RWPE2 (cell line): ENCODE measurements at regions not wholly inside any gene's neighbourhood (a gene's known extent, or its start where the extent isn't known, plus 50 kb on each side); places are given as distances from the start of the nearest gene placed in this dataset.

ENCODE experiments used
- ATAC-seq: fragments of 200-7000 bp; cut with Tn5 transposase; 3 replicates; pipeline ENCODE4 v1.9.1; 2021; ENCODE audit warnings: low read depth
- DNase-seq: peaks from one replicate; pipeline ENCODE4 v3.0.0-alpha.2; 2020; ENCODE audit warnings: low spot score
- H3K27ac ChIP-seq: fragments of 450-650 bp; 2 replicates; pipeline ENCODE4 v1.5.1; 2017; ENCODE audit warnings: mild to moderate bottlenecking; ENCODE audit not compliant: poor library complexity, severe bottlenecking
- H3K27me3 ChIP-seq: fragments of 250-450 bp; sonication (Bioruptor Pico); 2 replicates; pipeline ENCODE4 v1.5.1; 2021; ENCODE audit warnings: mild to moderate bottlenecking, moderate library complexity; ENCODE audit not compliant: insufficient read depth, poor library complexity, severe bottlenecking
- H3K36me3 ChIP-seq: fragments of 250-450 bp; sonication (Bioruptor Pico); 2 replicates; pipeline ENCODE4 v1.5.1; 2020; ENCODE audit warnings: low read depth, mild to moderate bottlenecking, moderate library complexity
- H3K4me1 ChIP-seq: fragments of 250-450 bp; sonication (Bioruptor Pico); 2 replicates; pipeline ENCODE4 v1.5.1; 2021; ENCODE audit warnings: mild to moderate bottlenecking, moderate library complexity; ENCODE audit not compliant: insufficient read depth, poor library complexity, severe bottlenecking
- H3K4me3 ChIP-seq: fragments of 250-450 bp; sonication (Bioruptor Pico); 2 replicates; pipeline ENCODE4 v1.5.1; 2021; ENCODE audit warnings: mild to moderate bottlenecking, moderate library complexity; ENCODE audit not compliant: severe bottlenecking
- H3K9me3 ChIP-seq: fragments of 250-450 bp; sonication (Bioruptor Pico); 2 replicates; pipeline ENCODE4 v1.5.1; 2021; ENCODE audit warnings: mild to moderate bottlenecking, moderate library complexity; ENCODE audit not compliant: severe bottlenecking
- CTCF ChIP-seq: fragments of 450-650 bp; IDR thresholded peaks from one replicate; pipeline ENCODE4 v1.5.1; 2017; ENCODE audit warnings: mild to moderate bottlenecking, moderate library complexity; ENCODE audit not compliant: poor library complexity, severe bottlenecking

DNA sequence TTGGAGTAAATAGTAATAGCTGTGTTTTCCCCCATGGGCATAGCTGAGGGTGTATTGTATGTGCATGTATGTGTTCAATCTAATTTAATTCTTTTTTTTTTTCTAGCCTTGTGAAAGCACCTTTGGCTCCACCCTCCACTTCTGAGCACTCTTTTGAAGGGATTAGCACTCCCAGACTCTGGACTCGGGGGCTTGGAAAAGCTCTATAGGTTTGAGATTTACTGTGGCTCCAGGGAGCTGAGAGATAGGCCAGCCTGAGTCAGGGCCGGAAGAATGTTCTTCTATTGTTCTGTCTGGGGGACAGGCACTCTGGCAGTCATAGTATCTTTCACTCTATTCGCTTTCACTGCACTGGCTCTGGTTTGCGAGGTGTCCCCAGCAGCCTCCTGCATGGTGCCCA lies 540.0 kb upstream of the TBX3 start:
- no peak overlapping the region for H3K4me3 ChIP-seq
- TF ChIP-seq CTCF, result no peak
- no peak for ATAC-seq
- peak overlapping the region; percentile 8 for H3K27ac ChIP-seq
- H3K9me3 ChIP-seq, result no peaks in the 10 kb centered on the region
- H3K27me3 ChIP-seq, result no peaks in the 10 kb centered on the region
- peaks cover 30% of the 10 kb centered on the region for H3K4me1 ChIP-seq
- no peaks in the 10 kb centered on the region for H3K36me3 ChIP-seq
- no peak for DNase-seq

- ATAC-seq, result 0 out of 3 replicates have a peak, but pooled peaks have one; percentile 11
- Histone ChIP-seq H3K27ac (peak overlapping the region; percentile 8), H3K36me3 (no peaks in the 10 kb centered on the region), H3K4me1 (peaks cover 30% of the 10 kb centered on the region), H3K9me3 (no peaks in the 10 kb centered on the region), H3K4me3 (no peak overlapping the region), H3K27me3 (no peaks in the 10 kb centered on the region)
- DNase-seq, result no peak
- TF ChIP-seq CTCF, result no peak
Observed at GRCh38 chr12:115223322-115223721, 539.3 kb upstream of the TBX3 start.

- DNase-seq (no peak), ATAC-seq (no peak)
- no peaks in the 10 kb centered on the region for H3K27me3 ChIP-seq
- H3K4me1 ChIP-seq, result peaks cover 21% of the 10 kb centered on the region
- no peak for TF ChIP-seq CTCF
- no peaks in the 10 kb centered on the region for H3K9me3 ChIP-seq
- H3K27ac ChIP-seq, result no peak overlapping the region
- no peaks in the 10 kb centered on the region for H3K36me3 ChIP-seq
- no peak overlapping the region for H3K4me3 ChIP-seq
Observed at GRCh38 chr12:115222220-115222619, 538.2 kb upstream of the TBX3 start.

DNA sequence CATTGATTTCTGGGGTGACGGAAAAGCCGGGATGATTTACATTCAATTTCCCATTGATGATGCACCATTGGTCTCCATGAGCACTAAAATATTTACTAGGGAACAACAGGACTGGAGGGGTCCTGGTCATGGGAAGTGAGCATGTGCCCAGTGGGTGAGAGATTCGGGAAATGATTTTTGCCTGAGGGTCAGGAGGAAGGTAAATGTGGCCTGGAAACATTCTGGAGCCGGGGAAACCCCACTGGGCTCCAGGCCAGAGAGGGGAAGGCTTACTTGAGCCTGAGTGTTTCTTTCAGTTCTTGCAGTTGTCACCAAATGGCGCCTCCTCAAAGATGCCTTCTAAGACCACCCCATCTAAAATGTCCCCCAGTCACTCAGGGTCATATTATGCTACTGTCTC lies 532.3 kb upstream of the TBX3 start:
- H3K4me1 ChIP-seq, result no peaks in the 10 kb centered on the region
- H3K9me3 ChIP-seq, result no peaks in the 10 kb centered on the region
- ATAC-seq (no peak), DNase-seq (no peak)
- H3K27ac ChIP-seq, result no peak overlapping the region
- no peak overlapping the region for H3K4me3 ChIP-seq
- H3K36me3 ChIP-seq, result no peaks in the 10 kb centered on the region
- no peak for TF ChIP-seq CTCF
- no peaks in the 10 kb centered on the region for H3K27me3 ChIP-seq

DNA sequence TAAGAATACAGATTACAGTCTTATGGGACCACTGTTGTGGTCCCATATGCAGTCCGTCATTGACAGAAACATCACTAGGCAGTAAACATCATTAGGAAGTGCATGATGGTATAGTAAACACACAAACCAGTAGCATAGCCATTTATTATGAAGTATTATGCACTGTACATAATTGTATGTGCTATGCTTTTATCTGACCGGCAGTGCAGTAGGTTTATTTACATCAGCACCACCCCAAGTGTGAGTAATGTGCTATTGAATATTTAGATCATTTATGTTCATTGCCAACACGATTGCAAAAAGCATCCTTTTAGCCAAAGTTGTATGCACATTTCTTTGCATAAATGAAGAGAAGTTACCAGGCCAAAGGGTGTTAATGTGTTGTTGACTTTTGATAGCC lies 531.6 kb upstream of the TBX3 start:
- no peaks in the 10 kb centered on the region for H3K27me3 ChIP-seq
- no peaks in the 10 kb centered on the region for H3K36me3 ChIP-seq
- TF ChIP-seq CTCF, result no peak
- ATAC-seq (no peak), DNase-seq (no peak)
- H3K4me1 ChIP-seq, result no peaks in the 10 kb centered on the region
- H3K4me3 ChIP-seq, result no peak overlapping the region
- H3K9me3 ChIP-seq, result no peaks in the 10 kb centered on the region
- H3K27ac ChIP-seq, result no peak overlapping the region
